ENCODE measurements at regions not wholly inside any gene's neighbourhood (a gene's known extent, or its start where the extent isn't known, plus 50 kb on each side); places are given as distances from the start of the nearest gene placed in this dataset.

DNA sequence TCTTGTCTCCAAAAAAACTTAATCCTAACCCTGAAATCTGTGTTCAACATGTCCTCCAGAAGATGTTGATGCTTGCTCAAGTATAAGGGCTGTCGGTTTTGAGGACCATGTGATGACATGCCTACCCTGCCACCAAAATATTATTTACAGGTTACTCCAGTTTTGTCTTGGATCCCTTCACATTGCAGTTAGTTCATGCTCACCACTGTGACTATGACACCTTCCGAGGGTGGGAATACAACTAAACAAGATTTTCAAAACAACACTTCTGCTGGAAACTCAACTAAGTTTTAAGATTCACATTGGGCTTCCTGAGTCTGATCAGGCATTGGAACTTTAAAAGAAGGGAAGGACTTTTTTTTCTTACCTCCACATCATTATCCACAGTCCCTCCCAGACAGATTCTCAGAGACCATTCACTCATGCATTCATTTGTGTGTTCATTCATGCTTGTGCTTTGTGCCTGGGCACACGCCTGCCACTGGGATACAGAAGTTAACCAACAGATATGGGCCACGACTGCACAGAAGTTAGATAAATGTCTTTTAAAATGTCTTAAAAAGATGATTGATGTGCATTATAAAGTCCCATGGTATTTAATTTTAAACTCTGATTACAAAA lies 118.7 kb upstream of the GJE1 start:
- H3K9me3 ChIP-seq (replicated peaks; ENCODE audit: insufficient read depth, low read length), result no peaks in the 10 kb centered on the region
- no peaks in the 10 kb centered on the region for H3K4me1 ChIP-seq (ENCODE audit: low read length)
- no peaks in the 10 kb centered on the region for H3K27me3 ChIP-seq (replicated peaks; ENCODE audit: insufficient read depth, low read length)
- H3K9me2 ChIP-seq (replicated peaks; ENCODE audit: insufficient read depth, low read length), result no peaks in the 10 kb centered on the region
- no peak overlapping the region for H3K27ac ChIP-seq (ENCODE audit: low read length)
- H3F3A ChIP-seq (ENCODE audit: insufficient read depth, low read length), result no peaks in the 10 kb centered on the region
- H3K4me2 ChIP-seq (ENCODE audit: low read depth, low read length), result no peak overlapping the region
- H3K36me3 ChIP-seq (replicated peaks; ENCODE audit: insufficient read depth, low read length), result no peaks in the 10 kb centered on the region
- H3K9ac ChIP-seq (ENCODE audit: low read length), result no peak overlapping the region
- DNase-seq, result no peak
- TF ChIP-seq EZH2 (optimal IDR thresholded peaks at IDR 0.05; ENCODE audit: low read depth, low read length) (no peak), EZH2phosphoT487 (IDR thresholded peaks at IDR 0.05; ENCODE audit: low read length) (no peak), CTCF (IDR thresholded peaks at IDR 0.05; ENCODE audit: low read length) (no peak)
- no peak overlapping the region for H3K4me3 ChIP-seq (ENCODE audit: low read length)
- H3K79me2 ChIP-seq (ENCODE audit: low read length), result no peaks in the 10 kb centered on the region
- no peak overlapping the region for H2AFZ ChIP-seq (ENCODE audit: low read length)
- no peaks in the 10 kb centered on the region for H4K20me1 ChIP-seq (ENCODE audit: insufficient read depth, low read length)

- Histone ChIP-seq H3K4me2 (ENCODE audit: low read depth, low read length) (no peak overlapping the region), H3K9ac (ENCODE audit: low read length) (no peak overlapping the region)
These were observed 119.4 kb upstream of the GJE1 start for GRCh38 chr6:142013287-142013686.

DNA sequence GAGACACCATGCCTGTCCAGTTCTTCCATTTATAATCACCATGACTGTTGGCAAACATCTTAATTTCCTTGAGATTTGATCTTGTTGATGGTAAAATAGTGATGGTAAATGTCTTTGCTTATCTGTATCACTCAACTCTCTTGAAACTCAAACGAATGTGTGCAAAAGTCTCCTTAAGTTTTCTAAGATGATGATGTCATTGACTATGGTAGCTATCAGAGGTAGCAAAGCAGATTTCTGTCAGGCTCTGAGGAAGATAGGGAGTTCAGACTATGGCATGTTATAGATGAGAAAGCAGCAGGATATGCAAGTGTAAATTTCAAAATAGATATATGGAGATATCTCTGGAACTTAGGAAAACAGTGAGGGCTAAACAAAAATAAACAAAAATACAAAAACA lies 121.0 kb upstream of the GJE1 start:
- Histone ChIP-seq H3K9me2 (replicated peaks; ENCODE audit: insufficient read depth, low read length) (no peaks in the 10 kb centered on the region), H3K27me3 (replicated peaks; ENCODE audit: insufficient read depth, low read length) (no peaks in the 10 kb centered on the region), H3K4me1 (ENCODE audit: low read length) (no peaks in the 10 kb centered on the region), H3F3A (ENCODE audit: insufficient read depth, low read length) (no peaks in the 10 kb centered on the region), H3K36me3 (replicated peaks; ENCODE audit: insufficient read depth, low read length) (no peaks in the 10 kb centered on the region), H3K79me2 (ENCODE audit: low read length) (no peaks in the 10 kb centered on the region), H3K4me3 (ENCODE audit: low read length) (no peak overlapping the region), H4K20me1 (ENCODE audit: insufficient read depth, low read length) (no peaks in the 10 kb centered on the region), H3K9ac (ENCODE audit: low read length) (no peak overlapping the region), H3K4me2 (ENCODE audit: low read depth, low read length) (no peak overlapping the region), H3K9me3 (replicated peaks; ENCODE audit: insufficient read depth, low read length) (no peaks in the 10 kb centered on the region), H3K27ac (ENCODE audit: low read length) (no peak overlapping the region), H2AFZ (ENCODE audit: low read length) (no peak overlapping the region)
- no peak for DNase-seq
- no peak for TF ChIP-seq EZH2 (optimal IDR thresholded peaks at IDR 0.05; ENCODE audit: low read depth, low read length)
- no peak for TF ChIP-seq EZH2phosphoT487 (IDR thresholded peaks at IDR 0.05; ENCODE audit: low read length)
- no peak for TF ChIP-seq CTCF (IDR thresholded peaks at IDR 0.05; ENCODE audit: low read length)

More at GRCh38 chr6:142013287-142013686, 119.4 kb upstream of the GJE1 start:
- no peak for DNase-seq
- Histone ChIP-seq H3K4me3 (ENCODE audit: low read length) (no peak overlapping the region), H3K9me3 (replicated peaks; ENCODE audit: insufficient read depth, low read length) (no peaks in the 10 kb centered on the region), H2AFZ (ENCODE audit: low read length) (no peak overlapping the region), H3K4me1 (ENCODE audit: low read length) (no peaks in the 10 kb centered on the region), H3K27me3 (replicated peaks; ENCODE audit: insufficient read depth, low read length) (no peaks in the 10 kb centered on the region), H3K9me2 (replicated peaks; ENCODE audit: insufficient read depth, low read length) (no peaks in the 10 kb centered on the region), H3K36me3 (replicated peaks; ENCODE audit: insufficient read depth, low read length) (no peaks in the 10 kb centered on the region), H3F3A (ENCODE audit: insufficient read depth, low read length) (no peaks in the 10 kb centered on the region), H4K20me1 (ENCODE audit: insufficient read depth, low read length) (no peaks in the 10 kb centered on the region), H3K79me2 (ENCODE audit: low read length) (no peaks in the 10 kb centered on the region), H3K27ac (ENCODE audit: low read length) (no peak overlapping the region)
- TF ChIP-seq EZH2phosphoT487 (IDR thresholded peaks at IDR 0.05; ENCODE audit: low read length), result no peak
- no peak for TF ChIP-seq EZH2 (optimal IDR thresholded peaks at IDR 0.05; ENCODE audit: low read depth, low read length)
- no peak for TF ChIP-seq CTCF (IDR thresholded peaks at IDR 0.05; ENCODE audit: low read length)
